BLaER1 (cell line): ENCODE measurements at regions not wholly inside any gene's neighbourhood (a gene's known extent, or its start where the extent isn't known, plus 50 kb on each side); places are given as distances from the start of the nearest gene placed in this dataset.
"Not testable (repeated sequence)": the region's sequence is repeated elsewhere in the genome, so short reads cannot be mapped to it uniquely, and the experiment has no call there.

Source experiments
- H3K27ac ChIP-seq: shearing (Covaris generic); formaldehyde crosslinking; 2 replicates; pipeline ENCODE4 v1.8.1; 2022
- H3K27me3 ChIP-seq: shearing (Covaris generic); formaldehyde crosslinking; 2 replicates; pipeline ENCODE4 v1.8.1; 2022
- H3K36me3 ChIP-seq: shearing (Covaris generic); formaldehyde crosslinking; 2 replicates; pipeline ENCODE4 v1.8.1; 2022
- H3K4me1 ChIP-seq: shearing (Covaris generic); formaldehyde crosslinking; 2 replicates; pipeline ENCODE4 v1.8.1; 2022
- H3K4me2 ChIP-seq: shearing (Covaris generic); formaldehyde crosslinking; 2 replicates; pipeline ENCODE4 v1.8.1; 2022
- H3K4me3 ChIP-seq: shearing (Covaris generic); formaldehyde crosslinking; 2 replicates; pipeline ENCODE4 v1.8.1; 2022
- H3K9ac ChIP-seq: shearing (Covaris generic); formaldehyde crosslinking; 2 replicates; pipeline ENCODE4 v1.8.1; 2022
- H3K9me3 ChIP-seq: shearing (Covaris generic); formaldehyde crosslinking; 2 replicates; pipeline ENCODE4 v1.8.1; 2022
- H4K20me1 ChIP-seq: shearing (Covaris generic); formaldehyde crosslinking; 2 replicates; pipeline ENCODE4 v1.8.1; 2022
- Cebpa-rat ChIP-seq: shearing (Covaris generic); IDR thresholded peaks from 2 replicates; pipeline ENCODE4 v1.8.1; 2022

GRCh38 chr11:86167499-86168164, 76.9 kb upstream of the EED start:
- H3K27me3 ChIP-seq, result no peaks in the 10 kb centered on the region
- TF ChIP-seq Cebpa-rat, result no peak
- no peaks in the 10 kb centered on the region for H3K9me3 ChIP-seq
- no peaks in the 10 kb centered on the region for H3K36me3 ChIP-seq
- H4K20me1 ChIP-seq, result no peaks in the 10 kb centered on the region
- H3K27ac ChIP-seq, result no peak overlapping the region
- no peak overlapping the region for H3K4me3 ChIP-seq
- no peaks in the 10 kb centered on the region for H3K4me1 ChIP-seq
- no peak overlapping the region for H3K4me2 ChIP-seq
- no peak overlapping the region for H3K9ac ChIP-seq

DNA sequence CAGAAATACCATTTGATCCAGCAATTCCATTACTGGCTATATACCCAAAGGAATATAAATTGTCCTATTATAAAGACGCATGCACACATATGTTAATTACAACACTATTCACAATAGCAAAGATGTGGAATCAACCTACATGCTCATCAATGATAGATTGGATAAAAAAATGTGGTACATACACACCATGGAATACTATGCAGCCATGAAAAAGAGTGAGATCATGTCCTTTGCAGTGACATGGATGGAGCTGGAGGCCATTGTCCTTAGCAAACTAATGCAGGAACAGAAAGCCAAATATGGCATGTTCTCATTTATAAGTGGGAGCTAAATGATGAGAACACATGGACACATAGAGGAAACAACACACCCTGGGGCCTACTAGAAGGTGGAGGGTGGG, 78.3 kb upstream of the EED start:
- H4K20me1 ChIP-seq, H3K27ac ChIP-seq, H3K4me1 ChIP-seq, H3K36me3 ChIP-seq, H3K27me3 ChIP-seq, H3K9me3 ChIP-seq, H3K9ac ChIP-seq, H3K4me2 ChIP-seq, H3K4me3 ChIP-seq: not testable (repeated sequence)

- no peak for TF ChIP-seq Cebpa-rat
- no peaks in the 10 kb centered on the region for H3K9me3 ChIP-seq
- no peak overlapping the region for H3K4me3 ChIP-seq
- H3K9ac ChIP-seq, result no peak overlapping the region
- no peaks in the 10 kb centered on the region for H4K20me1 ChIP-seq
- H3K27me3 ChIP-seq, result no peaks in the 10 kb centered on the region
- no peak overlapping the region for H3K4me2 ChIP-seq
- H3K27ac ChIP-seq, result no peak overlapping the region
- H3K4me1 ChIP-seq, result peaks cover 17% of the 10 kb centered on the region
- H3K36me3 ChIP-seq, result no peaks in the 10 kb centered on the region
Measured at GRCh38 chr11:86164106-86164505, 80.4 kb upstream of the EED start.

- not testable (repeated sequence) for H3K27me3 ChIP-seq, H3K27ac ChIP-seq, H3K4me2 ChIP-seq, H3K4me3 ChIP-seq, H3K9ac ChIP-seq, H4K20me1 ChIP-seq, H3K36me3 ChIP-seq, H3K9me3 ChIP-seq
- peaks cover 17% of the 10 kb centered on the region for H3K4me1 ChIP-seq
Measured at GRCh38 chr11:86163221-86163876, 81.2 kb upstream of the EED start.

DNA sequence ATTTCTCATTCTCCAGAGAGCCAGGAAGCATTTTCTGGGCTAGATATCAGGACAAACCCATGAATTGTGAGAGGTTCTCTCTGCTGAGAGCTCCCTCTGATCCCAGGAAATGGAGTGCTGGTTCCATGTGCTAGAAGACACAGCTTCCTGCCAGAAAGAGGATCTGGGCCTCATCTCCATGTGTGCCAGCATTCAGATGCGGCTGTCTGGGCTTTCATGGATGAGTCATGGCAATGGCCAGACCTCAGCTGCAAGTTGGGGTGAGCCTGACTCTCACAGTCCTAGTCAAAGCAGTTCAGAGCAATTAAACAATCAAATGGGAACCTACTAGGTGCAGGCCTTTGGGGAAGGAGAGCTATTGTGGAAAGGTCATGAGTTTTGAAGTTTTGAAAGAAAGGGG, 82.3 kb upstream of the EED start:
- no peaks in the 10 kb centered on the region for H3K36me3 ChIP-seq
- H3K4me1 ChIP-seq, result peaks cover 17% of the 10 kb centered on the region
- H3K4me2 ChIP-seq, result no peak overlapping the region
- H3K9me3 ChIP-seq, result no peaks in the 10 kb centered on the region
- H3K27me3 ChIP-seq, result no peaks in the 10 kb centered on the region
- H3K4me3 ChIP-seq, result no peak overlapping the region
- no peak overlapping the region for H3K9ac ChIP-seq
- no peak overlapping the region for H3K27ac ChIP-seq
- TF ChIP-seq Cebpa-rat, result no peak
- H4K20me1 ChIP-seq, result no peaks in the 10 kb centered on the region

DNA sequence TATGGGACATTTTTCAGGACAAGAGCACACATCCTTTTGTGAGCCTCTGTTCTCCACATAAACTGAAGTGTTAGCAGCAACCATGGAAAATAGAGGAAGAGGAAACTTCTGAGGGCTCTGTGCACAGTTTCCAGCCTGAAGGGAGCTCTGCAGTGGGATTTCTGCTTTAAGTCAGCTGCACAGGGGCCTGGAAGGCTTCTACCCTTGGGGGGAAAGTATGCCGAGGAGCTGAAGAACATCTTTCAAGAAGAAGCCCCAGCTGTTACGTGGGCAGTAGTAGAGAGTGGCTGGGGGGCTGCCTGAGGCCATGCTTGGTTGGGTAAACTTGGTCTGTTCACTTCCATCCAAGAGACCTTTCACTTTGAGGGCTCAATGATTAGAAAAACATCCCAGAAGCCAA, 82.7 kb upstream of the EED start:
- no peak overlapping the region for H3K27ac ChIP-seq
- no peak overlapping the region for H3K4me2 ChIP-seq
- H4K20me1 ChIP-seq, result no peaks in the 10 kb centered on the region
- peaks cover 17% of the 10 kb centered on the region for H3K4me1 ChIP-seq
- no peaks in the 10 kb centered on the region for H3K36me3 ChIP-seq
- no peak overlapping the region for H3K9ac ChIP-seq
- no peak for TF ChIP-seq Cebpa-rat
- no peak overlapping the region for H3K4me3 ChIP-seq
- H3K27me3 ChIP-seq, result no peaks in the 10 kb centered on the region
- H3K9me3 ChIP-seq, result no peaks in the 10 kb centered on the region

DNA sequence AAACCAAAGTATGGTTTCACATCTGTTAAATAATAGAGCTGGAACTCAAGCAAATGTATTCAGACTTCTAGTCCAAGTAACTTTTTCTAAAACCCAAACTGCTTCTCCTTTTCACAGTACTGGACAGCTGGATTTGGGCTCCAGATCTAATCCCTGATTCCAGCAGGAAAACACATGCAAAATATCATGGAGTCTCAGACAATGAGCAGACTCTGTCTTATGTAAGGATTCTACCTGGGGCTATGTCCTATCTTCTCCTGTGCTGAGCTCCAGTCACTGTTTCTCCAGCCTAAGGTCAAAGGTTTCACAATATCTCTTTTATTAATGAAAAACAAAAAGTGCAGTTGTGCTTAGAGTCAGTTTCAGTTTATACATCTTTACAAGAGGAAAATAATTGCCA, 83.2 kb upstream of the EED start:
- no peak overlapping the region for H3K9ac ChIP-seq
- no peaks in the 10 kb centered on the region for H3K9me3 ChIP-seq
- H3K4me2 ChIP-seq, result no peak overlapping the region
- H3K4me3 ChIP-seq, result no peak overlapping the region
- H3K36me3 ChIP-seq, result no peaks in the 10 kb centered on the region
- TF ChIP-seq Cebpa-rat, result no peak
- no peak overlapping the region for H3K27ac ChIP-seq
- H4K20me1 ChIP-seq, result no peaks in the 10 kb centered on the region
- H3K4me1 ChIP-seq, result peaks cover 17% of the 10 kb centered on the region
- H3K27me3 ChIP-seq, result no peaks in the 10 kb centered on the region

DNA sequence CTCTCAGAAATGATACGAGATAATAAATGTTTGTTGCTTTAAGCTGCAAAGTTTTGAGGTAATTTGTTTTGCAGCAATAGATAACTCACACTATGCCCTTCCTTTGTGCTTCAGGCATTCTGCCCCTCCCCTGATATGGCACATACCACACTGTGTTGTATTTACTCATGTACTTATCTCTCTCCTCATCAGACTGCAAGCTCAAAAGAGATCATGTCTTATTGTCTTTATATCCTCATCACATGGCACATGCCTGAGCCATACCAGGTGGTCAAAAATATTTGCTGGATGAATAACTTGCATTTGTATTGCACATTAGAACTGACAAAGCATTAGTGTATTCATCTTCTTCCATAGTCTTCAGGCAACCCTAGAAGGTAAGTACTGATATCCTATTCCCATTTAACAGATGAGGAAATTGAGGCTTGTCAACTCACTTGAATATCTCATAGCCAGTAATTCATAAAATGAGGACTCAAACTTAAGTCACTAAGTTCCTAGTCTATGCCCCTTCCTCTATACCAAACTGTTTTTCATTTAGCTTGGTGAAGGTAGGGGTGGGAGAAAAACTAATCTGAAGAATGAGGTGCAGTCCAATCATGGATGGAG, 83.9 kb upstream of the EED start:
- Histone ChIP-seq H3K4me2 (peak overlapping the region; percentile 52), H3K9me3 (no peaks in the 10 kb centered on the region), H3K9ac (no peak overlapping the region), H4K20me1 (no peaks in the 10 kb centered on the region), H3K27me3 (no peaks in the 10 kb centered on the region), H3K4me3 (no peak overlapping the region), H3K36me3 (no peaks in the 10 kb centered on the region), H3K4me1 (peaks cover 17% of the 10 kb centered on the region), H3K27ac (no peak overlapping the region)
- no peak for TF ChIP-seq Cebpa-rat

GRCh38 chr11:86159581-86159891, 85.0 kb upstream of the EED start:
- no peaks in the 10 kb centered on the region for H3K27me3 ChIP-seq
- H3K36me3 ChIP-seq, result no peaks in the 10 kb centered on the region
- no peak for TF ChIP-seq Cebpa-rat
- H3K4me1 ChIP-seq, result peaks cover 17% of the 10 kb centered on the region
- no peak overlapping the region for H3K27ac ChIP-seq
- H3K4me3 ChIP-seq, result no peak overlapping the region
- H3K4me2 ChIP-seq, result peak overlapping the region; percentile 52
- H3K9ac ChIP-seq, result no peak overlapping the region
- no peaks in the 10 kb centered on the region for H4K20me1 ChIP-seq
- no peaks in the 10 kb centered on the region for H3K9me3 ChIP-seq

DNA sequence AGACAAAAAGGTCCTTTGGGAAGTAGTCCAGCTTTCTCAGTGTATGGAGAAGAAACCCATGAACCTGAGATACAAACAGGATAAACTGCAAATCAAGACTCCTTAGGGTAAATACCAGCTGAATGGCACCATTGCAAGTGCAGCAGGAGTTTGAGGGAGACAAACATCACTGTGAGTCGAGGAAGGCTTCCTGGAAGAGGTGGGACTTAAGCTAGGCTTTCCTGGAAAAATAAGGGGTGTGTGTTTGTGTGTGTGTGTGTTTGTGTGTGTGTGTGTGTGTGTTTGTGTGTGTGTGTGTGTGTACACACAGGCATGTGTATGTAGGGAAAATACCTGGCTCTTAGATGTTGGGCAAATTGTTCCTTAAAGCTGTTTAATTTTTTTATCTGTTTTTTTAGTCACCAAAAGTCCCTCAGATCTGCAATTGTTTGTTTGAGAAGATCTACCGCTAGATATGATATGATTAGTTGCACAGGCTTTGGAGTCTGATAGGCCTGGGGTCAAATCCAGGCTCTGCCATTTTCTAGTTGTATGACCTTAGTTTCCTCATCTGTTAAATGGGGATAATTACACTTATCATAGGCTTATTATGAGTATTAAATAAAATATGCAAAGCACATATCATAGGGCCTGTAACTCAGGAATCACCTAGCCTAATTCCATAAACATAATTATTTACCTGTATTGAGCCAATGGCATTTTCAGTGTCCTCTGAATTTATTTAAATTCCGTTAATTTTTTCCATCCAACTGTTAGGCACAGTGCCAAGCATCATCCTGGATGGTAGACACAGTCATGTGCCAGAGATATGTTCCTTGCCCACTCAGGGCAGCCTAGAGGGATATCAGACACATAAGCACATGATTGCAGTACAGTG, 85.6 kb upstream of the EED start:
- no peak overlapping the region for H3K9ac ChIP-seq
- H3K36me3 ChIP-seq, result no peaks in the 10 kb centered on the region
- no peaks in the 10 kb centered on the region for H3K9me3 ChIP-seq
- H3K4me1 ChIP-seq, result peaks cover 17% of the 10 kb centered on the region
- H3K4me3 ChIP-seq, result no peak overlapping the region
- H3K27me3 ChIP-seq, result no peaks in the 10 kb centered on the region
- no peak overlapping the region for H3K27ac ChIP-seq
- no peak overlapping the region for H3K4me2 ChIP-seq
- TF ChIP-seq Cebpa-rat, result no peak
- H4K20me1 ChIP-seq, result no peaks in the 10 kb centered on the region
